IPS DF 6.9 (cell line): ENCODE measurements at regions not wholly inside any gene's neighbourhood (a gene's known extent, or its start where the extent isn't known, plus 50 kb on each side); places are given as distances from the start of the nearest gene placed in this dataset.

Experiments used
- DNase-seq: peaks from one replicate; pipeline ENCODE4 v3.0.0-alpha.2; 2013; ENCODE audit warnings: low read depth, low spot score
- H3K27ac ChIP-seq: one replicate; pipeline ENCODE4 v1.5.1; 2013; ENCODE audit warnings: low read length, control low read depth
- H3K27me3 ChIP-seq: 2 replicates; pipeline ENCODE4 v1.6.1; 2013; ENCODE audit warnings: mild to moderate bottlenecking, low read length; ENCODE audit not compliant: control insufficient read depth, insufficient read depth
- H3K36me3 ChIP-seq: 2 replicates; pipeline ENCODE4 v1.6.1; 2013; ENCODE audit warnings: low read length; ENCODE audit not compliant: control insufficient read depth, insufficient read depth
- H3K4me1 ChIP-seq: 2 replicates; pipeline ENCODE4 v1.6.1; 2013; ENCODE audit warnings: low read length; ENCODE audit not compliant: control insufficient read depth, insufficient read depth
- H3K4me3 ChIP-seq: 2 replicates; pipeline ENCODE4 v1.5.1; 2013; ENCODE audit warnings: mild to moderate bottlenecking, low read length
- H3K9me3 ChIP-seq: 2 replicates; pipeline ENCODE4 v1.6.1; 2013; ENCODE audit warnings: low read length, inconsistent platforms; ENCODE audit not compliant: control insufficient read depth, insufficient read depth
- WGBS: extraction: QIAGEN DNeasy Blood & Tissue Kit; methylation state at CpG from one replicate; pipeline ENCODE4 v1.1.7; 2013; ENCODE audit warnings: mixed read lengths, missing lambda C conversion rate; ENCODE audit not compliant: insufficient read length, insufficient coverage; 5-methylcytosine and 5-hydroxymethylcytosine counted together

DNA sequence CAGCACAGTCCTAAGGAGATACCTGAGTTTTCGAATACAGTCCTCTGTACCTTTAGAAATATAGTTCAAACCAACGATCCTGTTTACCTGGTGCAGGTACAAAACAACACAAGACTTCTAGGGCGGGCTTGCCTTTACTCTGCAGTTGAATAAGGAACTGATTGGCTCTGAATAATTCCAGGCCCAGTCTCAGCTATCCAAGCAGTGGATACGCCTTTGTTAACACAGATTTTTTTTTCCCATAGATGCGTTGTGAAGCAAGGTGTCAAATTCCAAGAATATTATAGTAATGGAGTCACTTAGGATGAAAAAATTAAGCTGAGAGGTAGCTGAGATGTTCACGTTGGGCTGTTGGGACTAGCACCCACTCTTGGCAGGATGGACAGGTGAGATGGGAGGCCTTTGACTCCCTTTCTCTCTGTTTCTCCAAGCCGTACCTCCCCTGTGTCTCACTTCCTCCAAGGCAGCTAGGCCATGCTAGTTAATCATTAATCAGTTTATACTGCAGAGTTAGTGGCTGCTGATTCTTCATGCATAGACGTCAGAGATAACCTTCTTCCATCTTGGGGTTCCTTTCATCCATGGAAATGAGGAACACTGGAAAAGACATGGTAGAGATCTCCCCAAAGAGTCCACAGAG lies 380.8 kb upstream of the ACVR2A start:
- no peak overlapping the region for H3K4me3 ChIP-seq
- peaks cover 1% of the 10 kb centered on the region; the same call in 1 of the 2 replicates for H3K4me1 ChIP-seq
- no peaks in the 10 kb centered on the region for H3K27me3 ChIP-seq
- no peak for DNase-seq
- no CpG with 5 or more reads among the region's 8 CpGs for WGBS
- H3K36me3 ChIP-seq: no peaks in the 10 kb centered on the region
- no peak overlapping the region for H3K27ac ChIP-seq
- no peaks in the 10 kb centered on the region for H3K9me3 ChIP-seq

DNA sequence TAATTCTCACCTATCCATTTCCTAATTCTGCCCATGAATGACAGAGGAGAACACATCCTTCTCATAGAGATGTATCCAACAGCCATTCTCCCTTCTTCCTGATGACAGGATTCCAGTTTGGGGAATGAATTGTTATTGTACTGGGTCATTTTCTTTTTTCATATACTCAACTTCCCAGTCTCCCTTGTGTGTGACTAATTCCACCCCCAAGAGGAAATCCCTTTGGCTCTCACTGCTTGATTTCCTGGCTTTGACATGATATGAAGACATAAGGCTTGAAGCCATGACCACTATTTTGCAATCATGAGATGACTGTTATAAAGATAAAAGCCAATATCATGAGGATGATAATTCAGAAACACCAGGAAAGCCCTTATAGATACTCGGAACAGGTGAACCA lies 384.7 kb upstream of the ACVR2A start:
- H3K9me3 ChIP-seq: no peaks in the 10 kb centered on the region
- no peak overlapping the region for H3K27ac ChIP-seq
- no peaks in the 10 kb centered on the region for H3K4me1 ChIP-seq
- DNase-seq: no peak
- H3K27me3 ChIP-seq: no peaks in the 10 kb centered on the region
- no CpG with 5 or more reads among the region's 1 CpG for WGBS
- no peak overlapping the region for H3K4me3 ChIP-seq
- H3K36me3 ChIP-seq: no peaks in the 10 kb centered on the region

DNA sequence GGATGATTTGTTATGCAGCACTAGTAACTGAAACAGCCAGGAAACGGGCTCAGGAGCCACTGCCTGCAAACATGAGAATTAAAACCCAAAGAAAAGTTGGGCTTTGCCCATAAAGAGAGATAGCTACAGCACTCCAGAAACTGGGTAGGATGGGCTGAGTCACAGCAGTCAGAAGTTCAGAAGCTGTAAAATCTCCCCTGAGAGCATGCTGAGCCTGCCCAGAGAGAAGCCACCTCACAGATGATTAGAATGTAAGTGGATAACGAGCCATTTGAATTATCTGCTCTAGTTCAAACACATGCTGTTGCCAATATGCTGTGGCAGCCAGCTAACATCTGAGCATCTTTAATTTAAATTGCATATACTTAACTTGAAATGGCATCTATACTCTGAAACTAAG lies 388.1 kb upstream of the ACVR2A start:
- Histone ChIP-seq H3K27me3 (no peaks in the 10 kb centered on the region), H3K27ac (no peak overlapping the region), H3K4me3 (no peak overlapping the region), H3K9me3 (no peaks in the 10 kb centered on the region), H3K36me3 (no peaks in the 10 kb centered on the region), H3K4me1 (no peaks in the 10 kb centered on the region)
- no CpG with 5 or more reads among the region's 2 CpGs for WGBS
- no peak for DNase-seq

DNA sequence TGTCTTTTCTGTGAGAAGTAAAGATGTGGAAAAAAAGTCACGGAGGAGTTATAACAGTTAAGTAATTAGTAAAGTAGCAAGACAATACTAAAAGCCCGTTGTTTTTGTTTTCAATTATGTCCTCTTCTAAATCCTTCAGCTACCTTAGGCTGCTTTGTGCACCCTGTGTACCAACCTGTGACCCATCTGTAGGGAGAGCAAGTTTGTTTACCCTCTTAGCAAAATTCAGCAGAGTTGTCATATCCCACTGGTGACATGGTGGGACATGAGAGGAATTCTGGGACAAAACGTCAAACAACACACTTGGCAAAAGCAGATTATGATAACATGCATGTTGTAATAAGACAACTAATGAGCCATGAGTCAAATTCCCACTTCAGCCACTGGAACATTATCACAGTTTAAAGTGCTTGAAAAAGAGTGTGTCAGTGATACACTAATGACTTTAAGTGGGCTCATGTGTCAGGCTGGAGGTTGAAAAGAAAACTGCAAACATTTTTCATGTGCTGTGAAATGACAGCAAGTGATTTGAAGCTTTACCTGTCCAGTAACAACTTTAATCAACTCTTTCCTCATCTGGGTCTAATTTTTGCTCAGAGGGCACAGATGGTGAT lies 392.8 kb upstream of the ACVR2A start:
- Histone ChIP-seq H3K4me1 (peaks cover 5% of the 10 kb centered on the region; the same call in 1 of the 2 replicates), H3K4me3 (no peak overlapping the region), H3K27me3 (no peaks in the 10 kb centered on the region), H3K9me3 (no peaks in the 10 kb centered on the region), H3K27ac (no peak overlapping the region), H3K36me3 (no peaks in the 10 kb centered on the region)
- no CpG with 5 or more reads among the region's 3 CpGs for WGBS
- DNase-seq: no peak

DNA sequence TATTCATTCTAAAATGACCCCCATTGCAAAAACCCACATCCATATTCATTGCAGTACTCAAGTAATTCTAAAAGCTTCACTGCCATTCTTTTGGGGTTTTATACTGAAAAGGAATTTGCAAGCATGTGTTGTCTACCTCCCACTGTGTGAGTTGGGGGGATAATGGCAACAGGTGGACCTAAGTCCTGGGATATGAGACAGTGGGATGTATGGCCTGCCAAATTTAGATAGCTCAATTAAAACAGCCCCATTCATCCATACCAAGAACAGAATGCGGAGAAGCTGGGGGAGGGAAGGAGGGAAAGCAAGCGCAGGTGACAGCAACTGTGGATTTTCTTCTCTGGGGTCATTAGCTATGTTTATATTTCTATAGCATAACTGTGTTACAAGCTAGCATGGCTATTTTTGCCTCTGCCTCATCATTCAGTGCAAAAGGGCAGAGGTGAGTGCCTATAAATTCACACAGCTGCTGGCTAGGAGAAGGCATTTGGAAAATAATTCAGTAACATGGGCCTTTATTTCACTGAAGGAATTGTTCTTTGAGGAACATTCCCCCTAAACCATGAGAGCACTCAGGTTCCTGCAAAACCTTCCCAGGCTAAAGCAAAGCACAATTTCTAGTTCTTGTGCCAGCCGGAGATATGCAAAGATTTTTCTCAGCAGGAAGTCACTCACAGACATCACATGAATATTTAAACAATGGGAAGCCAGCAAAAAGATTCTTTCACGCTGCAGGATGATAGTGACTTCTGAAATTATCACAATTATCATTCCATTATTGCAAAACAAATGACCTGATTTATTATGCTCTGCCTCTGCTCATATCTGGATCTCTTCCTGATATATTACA lies 393.9 kb upstream of the ACVR2A start:
- no peak overlapping the region for H3K27ac ChIP-seq
- no peaks in the 10 kb centered on the region for H3K27me3 ChIP-seq
- H3K36me3 ChIP-seq: no peaks in the 10 kb centered on the region
- peaks cover 5% of the 10 kb centered on the region; the same call in 1 of the 2 replicates for H3K4me1 ChIP-seq
- no CpG with 5 or more reads among the region's 4 CpGs for WGBS
- H3K4me3 ChIP-seq: no peak overlapping the region
- DNase-seq: no peak
- no peaks in the 10 kb centered on the region for H3K9me3 ChIP-seq

DNA sequence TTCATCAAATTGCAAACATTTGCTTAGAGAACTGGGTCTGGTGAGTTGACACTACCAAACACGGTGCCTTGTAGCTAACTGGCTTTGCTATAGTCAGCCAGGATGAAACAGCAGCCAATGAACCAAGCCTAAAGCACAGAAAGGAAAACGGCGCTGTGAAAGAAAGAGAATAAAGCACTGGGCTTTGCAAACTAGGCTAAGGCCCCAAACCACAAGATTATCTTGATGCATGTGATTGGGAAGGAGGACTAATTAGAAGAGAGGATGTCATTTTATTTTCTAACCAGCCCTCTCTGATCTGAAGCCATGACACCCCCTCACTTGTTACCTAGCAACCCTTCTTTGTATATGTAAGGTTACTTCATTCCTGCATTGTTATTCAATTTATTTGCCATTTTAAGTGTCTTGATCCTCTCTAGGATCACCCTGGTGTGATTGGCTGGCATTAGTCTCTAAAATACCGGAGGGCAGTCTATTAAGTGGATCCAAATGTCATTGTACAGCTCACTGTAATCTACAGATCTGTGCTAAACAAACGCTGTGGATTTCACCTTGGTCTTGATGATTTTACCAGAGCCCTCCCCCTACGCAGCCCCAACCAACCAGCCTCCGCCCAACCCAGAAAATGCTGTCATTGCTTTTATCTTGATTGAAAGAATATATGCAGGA lies 395.4 kb upstream of the ACVR2A start:
- H3K36me3 ChIP-seq: no peaks in the 10 kb centered on the region
- no CpG with 5 or more reads among the region's 7 CpGs for WGBS
- no peak for DNase-seq
- no peak overlapping the region for H3K27ac ChIP-seq
- no peak overlapping the region for H3K4me3 ChIP-seq
- peaks cover 5% of the 10 kb centered on the region; the same call in 1 of the 2 replicates for H3K4me1 ChIP-seq
- H3K27me3 ChIP-seq: no peaks in the 10 kb centered on the region
- H3K9me3 ChIP-seq: no peaks in the 10 kb centered on the region

DNA sequence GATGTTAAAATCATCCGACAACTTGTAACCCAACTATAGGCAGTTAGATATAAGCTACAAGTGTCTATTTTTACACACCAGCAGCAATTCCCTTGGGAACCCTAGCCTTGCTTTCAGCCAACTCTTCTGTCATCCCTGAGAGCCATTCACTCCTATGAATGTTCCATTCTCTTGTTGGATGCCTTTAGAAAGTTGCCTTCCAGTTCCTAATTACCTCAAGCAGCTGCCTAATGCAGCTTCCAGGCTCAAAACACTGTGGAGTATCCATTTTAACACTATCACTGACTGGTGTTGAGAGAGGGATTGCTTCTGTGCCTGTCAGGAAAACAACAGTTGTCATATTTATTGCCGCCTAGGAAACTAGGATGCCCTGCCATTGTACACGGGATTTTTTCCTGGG lies 402.0 kb upstream of the ACVR2A start:
- WGBS: no CpG with 5 or more reads among the region's 3 CpGs
- no peak for DNase-seq
- Histone ChIP-seq H3K4me1 (no peaks in the 10 kb centered on the region), H3K27me3 (no peaks in the 10 kb centered on the region), H3K36me3 (no peaks in the 10 kb centered on the region), H3K27ac (no peak overlapping the region), H3K4me3 (no peak overlapping the region), H3K9me3 (no peaks in the 10 kb centered on the region)

DNA sequence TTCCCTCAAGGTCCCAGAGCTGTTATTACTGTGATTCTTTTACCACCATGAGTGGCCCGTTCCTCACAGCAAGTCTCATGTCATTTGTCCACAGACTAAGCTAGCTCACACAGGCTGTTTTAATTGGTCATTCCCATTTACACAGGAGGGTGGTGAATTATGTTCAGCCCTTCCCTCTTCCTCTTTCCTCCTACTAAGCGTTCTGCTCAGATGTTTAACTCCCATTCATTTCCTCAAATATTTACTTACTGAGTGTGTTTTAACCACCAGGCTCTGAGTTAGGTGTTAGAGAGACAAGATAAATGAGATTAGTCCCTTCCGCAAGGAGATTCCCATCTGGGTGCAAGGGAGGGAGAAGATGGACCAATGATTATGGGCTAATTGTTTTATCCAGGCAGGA lies 403.6 kb upstream of the ACVR2A start:
- H3K27ac ChIP-seq: no peak overlapping the region
- no peaks in the 10 kb centered on the region for H3K36me3 ChIP-seq
- H3K4me3 ChIP-seq: no peak overlapping the region
- no peaks in the 10 kb centered on the region for H3K27me3 ChIP-seq
- no peaks in the 10 kb centered on the region for H3K4me1 ChIP-seq
- DNase-seq: no peak
- H3K9me3 ChIP-seq: no peaks in the 10 kb centered on the region
- WGBS: no CpG with 5 or more reads among the region's 3 CpGs

DNA sequence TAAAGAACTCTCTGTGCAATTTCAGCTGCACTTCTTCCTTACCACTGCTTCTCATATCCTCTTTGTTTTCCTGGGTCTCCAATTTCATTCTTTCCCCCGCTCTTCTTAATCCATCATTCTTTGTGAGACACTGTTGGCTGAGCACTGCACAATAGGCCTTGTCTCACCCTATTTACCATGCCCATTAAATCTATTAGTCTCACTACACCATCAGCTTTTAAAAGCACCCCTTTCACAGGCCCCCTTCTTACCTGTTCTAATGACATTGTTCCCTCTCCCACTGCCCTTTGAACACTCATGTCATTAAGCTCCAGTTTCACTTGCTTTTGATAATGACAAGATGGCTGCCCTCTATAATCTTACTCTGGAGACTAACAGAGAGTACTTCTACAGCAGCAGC lies 404.1 kb upstream of the ACVR2A start:
- no peak overlapping the region for H3K27ac ChIP-seq
- DNase-seq: no peak
- H3K36me3 ChIP-seq: no peaks in the 10 kb centered on the region
- no peaks in the 10 kb centered on the region for H3K9me3 ChIP-seq
- no peak overlapping the region for H3K4me3 ChIP-seq
- no peaks in the 10 kb centered on the region for H3K27me3 ChIP-seq
- WGBS: no CpG with 5 or more reads among the region's 1 CpG
- H3K4me1 ChIP-seq: no peaks in the 10 kb centered on the region

DNA sequence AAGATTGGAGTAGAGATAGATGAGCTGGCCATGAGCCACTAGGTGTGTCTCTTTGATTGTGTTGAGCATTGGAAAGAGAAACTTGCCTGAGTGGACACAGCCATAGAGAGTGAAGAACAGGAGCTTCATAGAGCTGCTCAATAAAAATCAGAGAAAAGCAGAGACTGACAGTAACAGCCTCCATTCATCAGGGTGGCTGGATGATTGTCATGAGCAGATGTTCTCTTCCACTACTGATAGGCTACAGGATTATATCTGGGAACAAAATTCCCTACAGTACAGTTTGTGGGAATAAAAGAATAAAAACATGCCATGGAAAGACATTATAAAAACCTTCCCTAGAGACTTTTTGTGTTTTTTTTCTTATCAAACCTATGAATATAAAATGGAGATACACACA lies 404.8 kb upstream of the ACVR2A start:
- H3K4me3 ChIP-seq: no peak overlapping the region
- H3K9me3 ChIP-seq: no peaks in the 10 kb centered on the region; the same call in 1 of the 2 replicates
- DNase-seq: no peak
- H3K36me3 ChIP-seq: no peaks in the 10 kb centered on the region
- H3K27ac ChIP-seq: no peak overlapping the region
- H3K27me3 ChIP-seq: no peaks in the 10 kb centered on the region
- H3K4me1 ChIP-seq: no peaks in the 10 kb centered on the region
